Neural cell (in vitro differentiated cells): ENCODE measurements at regions not wholly inside any gene's neighbourhood (a gene's known extent, or its start where the extent isn't known, plus 50 kb on each side); places are given as distances from the start of the nearest gene placed in this dataset.

Experiments
- H2AFZ ChIP-seq: fragments of 200-600, 300-800 bp; sonication (generic), shearing (Covaris generic); 2 replicates; pipeline ENCODE4 v1.6.0; 2014; ENCODE audit warnings: low read depth, mild to moderate bottlenecking, antibody characterized with exemption, low read length, moderate library complexity
- H3F3A ChIP-seq: fragments of 200-600 bp; shearing (Covaris generic); 2 replicates; pipeline ENCODE4 v1.6.1; 2016; ENCODE audit warnings: mild to moderate bottlenecking, moderate library complexity, mixed read lengths, antibody characterized with exemption, low read length; ENCODE audit not compliant: insufficient read depth, poor library complexity, severe bottlenecking
- H3K27ac ChIP-seq: fragments of 200-600, 300-800 bp; sonication (generic), shearing (Covaris generic); 2 replicates; pipeline ENCODE4 v1.5.1; 2014; ENCODE audit warnings: mild to moderate bottlenecking, low read length, moderate library complexity
- H3K27me3 ChIP-seq: fragments of 300-800, 200-600 bp; sonication (generic), shearing (Covaris generic); 2 replicates; pipeline ENCODE4 v1.6.0; 2014; ENCODE audit warnings: mild to moderate bottlenecking, low read depth, low read length, moderate library complexity; ENCODE audit not compliant: insufficient read depth
- H3K36me3 ChIP-seq: fragments of 300-800, 200-600 bp; sonication (generic), shearing (Covaris generic); 2 replicates; pipeline ENCODE4 v1.5.1; 2014; ENCODE audit warnings: mild to moderate bottlenecking, antibody characterized with exemption, low read length, moderate library complexity; ENCODE audit not compliant: insufficient read depth
- H3K4me2 ChIP-seq: fragments of 300-800, 200-600 bp; sonication (generic), shearing (Covaris generic); 2 replicates; pipeline ENCODE4 v1.6.0; 2014; ENCODE audit warnings: mild to moderate bottlenecking, low read length
- H3K4me3 ChIP-seq: fragments of 300-800, 200-600 bp; sonication (generic), shearing (Covaris generic); 2 replicates; pipeline ENCODE4 v1.5.1; 2014; ENCODE audit warnings: mild to moderate bottlenecking, low read length, moderate library complexity
- H3K79me2 ChIP-seq: fragments of 200-600 bp; shearing (Covaris generic); replicated peaks from 2 replicates; pipeline ENCODE4 v1.6.0; 2014; ENCODE audit warnings: mild to moderate bottlenecking, low read length, moderate library complexity; ENCODE audit not compliant: insufficient read depth
- H3K9ac ChIP-seq: fragments of 300-800, 200-600 bp; sonication (generic), shearing (Covaris generic); 2 replicates; pipeline ENCODE4 v1.6.1; 2016; ENCODE audit warnings: mild to moderate bottlenecking, low read length, mixed read lengths
- H3K9me2 ChIP-seq: fragments of 200-600 bp; shearing (Covaris generic); 2 replicates; pipeline ENCODE4 v1.6.1; 2016; ENCODE audit warnings: mild to moderate bottlenecking, low read length, mixed read lengths; ENCODE audit not compliant: insufficient read depth
- H3K9me3 ChIP-seq: fragments of 200-600, 300-800 bp; sonication (generic), shearing (Covaris generic); 2 replicates; pipeline ENCODE4 v1.6.1; 2016; ENCODE audit warnings: mild to moderate bottlenecking, mixed run types, low read length, moderate library complexity, mixed read lengths
- H4K20me1 ChIP-seq: fragments of 200-600 bp; shearing (Covaris generic); 2 replicates; pipeline ENCODE4 v1.6.1; 2016; ENCODE audit warnings: mild to moderate bottlenecking, mixed run types; ENCODE audit not compliant: insufficient read depth
- CTCF ChIP-seq: fragments of 450-650 bp; IDR thresholded peaks from 2 replicates; pipeline ENCODE4 v1.5.1; 2014; ENCODE audit warnings: antibody characterized with exemption, mild to moderate bottlenecking, moderate library complexity; ENCODE audit not compliant: poor library complexity, severe bottlenecking
- EP300 ChIP-seq: fragments of 450-650 bp; conservative IDR thresholded peaks from 2 replicates; pipeline ENCODE4 v1.6.1; 2014; ENCODE audit warnings: antibody characterized with exemption, mild to moderate bottlenecking, moderate library complexity; ENCODE audit not compliant: poor library complexity, severe bottlenecking
- EZH2 ChIP-seq: fragments of 200-600, 300-800 bp; shearing (Covaris generic), sonication (generic); IDR thresholded peaks from 2 replicates; pipeline ENCODE4 v1.6.1; 2014; ENCODE audit warnings: antibody characterized with exemption, low read length, borderline replicate concordance, mild to moderate bottlenecking; ENCODE audit not compliant: insufficient read depth, poor library complexity, severe bottlenecking
- MXI1 ChIP-seq: fragments of 450-650 bp; conservative IDR thresholded peaks from 2 replicates; pipeline ENCODE4 v1.6.1; 2014; ENCODE audit warnings: antibody characterized with exemption, mild to moderate bottlenecking; ENCODE audit not compliant: poor library complexity, severe bottlenecking
- POLR2AphosphoS5 ChIP-seq: IDR thresholded peaks from 2 replicates; pipeline ENCODE4 v1.6.1; 2012
- RAD21 ChIP-seq: fragments of 450-650 bp; conservative IDR thresholded peaks from 2 replicates; pipeline ENCODE4 v1.6.1; 2014; ENCODE audit warnings: antibody characterized with exemption, mild to moderate bottlenecking, moderate library complexity
- REST ChIP-seq: IDR thresholded peaks from 2 replicates; pipeline ENCODE4 v1.6.1; 2012; ENCODE audit warnings: borderline replicate concordance
- SMC3 ChIP-seq: fragments of 450-650 bp; conservative IDR thresholded peaks from 2 replicates; pipeline ENCODE4 v1.6.1; 2014; ENCODE audit warnings: antibody characterized with exemption, mild to moderate bottlenecking, moderate library complexity; ENCODE audit not compliant: poor library complexity
- TAF1 ChIP-seq: IDR thresholded peaks from 2 replicates; pipeline ENCODE4 v1.6.1; 2012; ENCODE audit warnings: low read depth

- Histone ChIP-seq H4K20me1 (no peaks in the 10 kb centered on the region), H3K36me3 (no peaks in the 10 kb centered on the region), H2AFZ (no peak overlapping the region), H3K27me3 (no peaks in the 10 kb centered on the region), H3K79me2 (no peaks in the 10 kb centered on the region), H3K9me2 (no peaks in the 10 kb centered on the region), H3K4me2 (no peak overlapping the region), H3K27ac (no peak overlapping the region), H3K9ac (no peak overlapping the region), H3F3A (no peaks in the 10 kb centered on the region), H3K9me3 (no peaks in the 10 kb centered on the region), H3K4me3 (no peak overlapping the region)
- no peak for TF ChIP-seq CTCF
- no peak for TF ChIP-seq TAF1
- TF ChIP-seq MXI1 = no peak
- TF ChIP-seq SMC3 = no peak
- TF ChIP-seq POLR2AphosphoS5 = no peak
- no peak for TF ChIP-seq EP300
- TF ChIP-seq EZH2 = no peak
- no peak for TF ChIP-seq RAD21
- TF ChIP-seq REST = no peak
Observed at GRCh38 chr6:77040568-77041195, 422.6 kb downstream of the HTR1B start.

GRCh38 chr6:77038807-77039206 lies 424.5 kb downstream of the HTR1B start:
- Histone ChIP-seq H3K9ac (no peak overlapping the region), H3K4me3 (no peak overlapping the region), H3K4me2 (no peak overlapping the region), H2AFZ (no peak overlapping the region), H4K20me1 (no peaks in the 10 kb centered on the region), H3F3A (no peaks in the 10 kb centered on the region), H3K79me2 (no peaks in the 10 kb centered on the region), H3K9me3 (no peaks in the 10 kb centered on the region), H3K27me3 (no peaks in the 10 kb centered on the region), H3K36me3 (no peaks in the 10 kb centered on the region), H3K9me2 (no peaks in the 10 kb centered on the region), H3K27ac (no peak overlapping the region)
- TF ChIP-seq MXI1 = no peak
- TF ChIP-seq REST = no peak
- no peak for TF ChIP-seq TAF1
- no peak for TF ChIP-seq POLR2AphosphoS5
- TF ChIP-seq EP300 = no peak
- no peak for TF ChIP-seq EZH2
- no peak for TF ChIP-seq RAD21
- TF ChIP-seq CTCF = no peak
- no peak for TF ChIP-seq SMC3
